Lower leg skin (tissue), 4 donors: ENCODE measurements at regions not wholly inside any gene's neighbourhood (a gene's known extent, or its start where the extent isn't known, plus 50 kb on each side); places are given as distances from the start of the nearest gene placed in this dataset.

Source experiments
- DNase-seq, 2 donors: peaks; one replicate each; pipeline ENCODE4 v3.0.0-alpha.2; 2019; ENCODE audit warnings: low spot score in 2 of 2
- H3K4me3 ChIP-seq: fragments of 200-600 bp; sonication (generic); 2 replicates; pipeline ENCODE4 v1.5.1; 2017; ENCODE audit warnings: mild to moderate bottlenecking, low read depth; ENCODE audit not compliant: poor library complexity, severe bottlenecking
- POLR2A ChIP-seq, 2 donors: fragments of 450-650 bp; IDR thresholded peaks; one replicate each; pipeline ENCODE4 v1.6.1; 2016 to 2017; ENCODE audit warnings: antibody characterized with exemption in 2 of 2, mild to moderate bottlenecking in 1 of 2, moderate library complexity in 1 of 2
- WGBS, 2 donors: methylation state at CpG; one replicate each; pipeline ENCODE4 v1.1.5; 2018; 5-methylcytosine and 5-hydroxymethylcytosine counted together
- intact Hi-C: fragments of 100-400 bp; cut with DNase I; formaldehyde crosslinking; loops from one replicate; pipeline ENCODE4 v1.15.0; 2023; ENCODE audit warnings: low total_unique reads
- TF ChIP-seq, protein P1 (sequence below), 3 donors: fragments of 450-650 bp; IDR thresholded peaks; one replicate each; pipeline ENCODE4 v1.5.1; 2016; ENCODE audit warnings: antibody characterized with exemption in 3 of 3, mild to moderate bottlenecking in 3 of 3, moderate library complexity in 2 of 3

DNA sequence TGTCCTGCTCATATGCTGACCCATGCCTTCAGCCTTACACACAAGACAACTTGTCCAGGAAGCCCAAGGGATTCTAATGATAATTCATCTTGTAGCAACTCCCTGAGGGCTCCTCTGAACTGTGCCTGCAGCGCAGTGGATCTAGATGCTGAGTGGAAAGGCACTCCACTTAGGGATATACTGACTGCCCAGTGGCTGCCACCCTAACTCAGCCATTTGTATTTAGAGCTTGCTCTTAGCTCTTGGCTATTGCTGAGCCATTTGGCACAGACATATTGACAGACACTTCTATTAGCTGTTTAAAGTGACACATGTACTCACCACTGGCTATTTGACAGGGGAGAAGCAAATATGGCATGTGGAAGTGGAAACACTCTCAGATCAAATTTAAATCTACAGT is 278.3 kb upstream of the SGK1 start:
- intact Hi-C loops: no loop called here
- no peak overlapping the region for H3K4me3 ChIP-seq
- TF ChIP-seq, protein P1, sequence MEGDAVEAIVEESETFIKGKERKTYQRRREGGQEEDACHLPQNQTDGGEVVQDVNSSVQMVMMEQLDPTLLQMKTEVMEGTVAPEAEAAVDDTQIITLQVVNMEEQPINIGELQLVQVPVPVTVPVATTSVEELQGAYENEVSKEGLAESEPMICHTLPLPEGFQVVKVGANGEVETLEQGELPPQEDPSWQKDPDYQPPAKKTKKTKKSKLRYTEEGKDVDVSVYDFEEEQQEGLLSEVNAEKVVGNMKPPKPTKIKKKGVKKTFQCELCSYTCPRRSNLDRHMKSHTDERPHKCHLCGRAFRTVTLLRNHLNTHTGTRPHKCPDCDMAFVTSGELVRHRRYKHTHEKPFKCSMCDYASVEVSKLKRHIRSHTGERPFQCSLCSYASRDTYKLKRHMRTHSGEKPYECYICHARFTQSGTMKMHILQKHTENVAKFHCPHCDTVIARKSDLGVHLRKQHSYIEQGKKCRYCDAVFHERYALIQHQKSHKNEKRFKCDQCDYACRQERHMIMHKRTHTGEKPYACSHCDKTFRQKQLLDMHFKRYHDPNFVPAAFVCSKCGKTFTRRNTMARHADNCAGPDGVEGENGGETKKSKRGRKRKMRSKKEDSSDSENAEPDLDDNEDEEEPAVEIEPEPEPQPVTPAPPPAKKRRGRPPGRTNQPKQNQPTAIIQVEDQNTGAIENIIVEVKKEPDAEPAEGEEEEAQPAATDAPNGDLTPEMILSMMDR (IDR thresholded peaks at IDR 0.05): no peak
- TF ChIP-seq POLR2A (IDR thresholded peaks at IDR 0.05): no peak
- no peak for DNase-seq
- WGBS, 2 donors: 92 to 93% methylated on average over 1 of the region's 1 CpG

DNA sequence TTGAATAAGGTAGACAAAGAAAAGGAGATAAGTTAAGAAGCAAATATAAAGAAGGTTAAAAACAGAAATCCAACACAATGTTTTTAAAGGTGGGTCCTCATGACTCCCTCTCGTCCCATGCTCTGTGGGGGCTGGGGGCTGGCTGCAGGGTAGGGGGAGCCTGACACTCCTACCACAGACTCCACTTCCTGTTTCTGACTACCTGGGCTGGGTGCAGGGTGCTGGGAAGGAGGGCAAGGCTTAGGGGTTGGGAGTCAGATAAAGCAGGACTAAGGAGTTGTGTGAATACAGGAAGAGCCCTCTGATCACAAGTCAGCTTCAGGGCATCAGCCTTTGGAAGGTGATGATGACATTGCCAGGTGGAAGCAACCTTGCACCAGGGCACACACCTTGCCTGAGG is 277.0 kb upstream of the SGK1 start:
- no peak for TF ChIP-seq POLR2A (IDR thresholded peaks at IDR 0.05)
- TF ChIP-seq, protein P1 (IDR thresholded peaks at IDR 0.05): no peak
- H3K4me3 ChIP-seq: no peak overlapping the region
- DNase-seq: no peak
- WGBS, 2 donors: 88 to 95% methylated on average over 1 of the region's 1 CpG
- intact Hi-C loops: no loop called here

DNA sequence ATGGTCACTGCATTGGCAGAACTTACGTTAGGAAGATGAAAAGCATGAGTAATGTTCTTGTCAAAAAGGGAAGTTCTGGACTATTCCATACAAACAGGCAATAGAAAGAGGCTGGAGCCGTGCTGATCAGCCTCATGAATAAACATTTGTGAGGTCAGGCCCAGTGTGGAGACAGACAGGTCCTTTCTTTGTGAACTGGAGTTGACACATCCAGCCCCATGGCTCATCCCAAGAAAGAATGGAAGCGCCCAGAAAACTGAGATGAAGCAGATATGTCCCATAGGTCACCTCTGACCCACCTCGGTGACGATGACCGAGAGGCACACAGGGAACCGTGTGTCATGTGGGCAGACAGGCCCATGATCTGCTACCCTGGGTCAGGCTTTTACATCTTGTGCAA is 276.0 kb upstream of the SGK1 start:
- H3K4me3 ChIP-seq: no peak overlapping the region
- DNase-seq: no peak
- TF ChIP-seq, protein P1 (IDR thresholded peaks at IDR 0.05): no peak
- no peak for TF ChIP-seq POLR2A (IDR thresholded peaks at IDR 0.05)
- 71 to 79% methylated on average over 7 of the region's 7 CpGs for WGBS, 2 donors
- intact Hi-C loops: no loop called here

DNA sequence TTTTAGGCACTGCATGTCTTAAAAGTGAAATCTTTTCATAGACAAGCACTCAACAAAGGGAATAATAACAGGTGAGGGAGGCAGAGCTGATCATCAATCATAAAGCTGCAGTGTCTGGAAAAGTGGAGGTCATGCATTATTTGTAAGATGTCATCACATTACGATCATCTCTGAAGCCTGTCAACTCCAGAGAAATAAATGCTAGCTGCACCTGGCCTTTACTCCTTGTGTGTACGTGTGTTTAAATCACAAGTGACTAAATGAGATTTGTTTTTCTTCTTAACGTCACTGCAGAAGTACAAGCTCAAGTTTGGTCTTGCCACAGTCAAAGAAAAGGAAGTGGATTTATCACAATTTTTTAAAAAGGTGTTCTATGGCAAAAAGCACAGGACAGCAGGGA is 275.5 kb upstream of the SGK1 start:
- DNase-seq: no peak
- WGBS, 2 donors: 56 to 61% methylated on average over 3 of the region's 3 CpGs
- no peak for TF ChIP-seq POLR2A (IDR thresholded peaks at IDR 0.05)
- TF ChIP-seq, protein P1 (IDR thresholded peaks at IDR 0.05): no peak
- no peak overlapping the region for H3K4me3 ChIP-seq
- intact Hi-C loops: no loop called here

DNA sequence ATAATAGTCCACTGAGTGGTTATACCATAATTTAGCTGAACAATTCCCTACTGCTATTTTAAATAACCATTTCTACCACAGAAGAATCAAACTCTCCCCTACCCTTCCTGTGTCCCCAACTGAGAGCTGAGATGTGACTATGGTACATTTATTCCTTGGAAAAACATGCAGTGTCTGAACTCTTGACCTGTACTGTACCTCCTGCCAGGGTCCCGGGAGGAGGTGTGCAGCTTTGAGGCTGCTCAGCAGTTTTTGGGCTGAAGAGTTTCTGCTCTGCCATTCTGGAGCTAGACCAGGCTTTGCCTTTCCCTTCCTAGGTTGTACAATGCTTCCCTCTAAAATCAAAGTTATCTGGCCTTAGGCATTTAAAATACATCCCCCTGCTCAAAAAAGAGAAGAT is 275.1 kb upstream of the SGK1 start:
- WGBS, 2 donors: 38 to 71% methylated on average over 1 of the region's 1 CpG
- no peak overlapping the region for H3K4me3 ChIP-seq
- TF ChIP-seq POLR2A (IDR thresholded peaks at IDR 0.05): no peak
- TF ChIP-seq, protein P1 (IDR thresholded peaks at IDR 0.05): no peak
- DNase-seq: no peak
- intact Hi-C loops: no loop called here

DNA sequence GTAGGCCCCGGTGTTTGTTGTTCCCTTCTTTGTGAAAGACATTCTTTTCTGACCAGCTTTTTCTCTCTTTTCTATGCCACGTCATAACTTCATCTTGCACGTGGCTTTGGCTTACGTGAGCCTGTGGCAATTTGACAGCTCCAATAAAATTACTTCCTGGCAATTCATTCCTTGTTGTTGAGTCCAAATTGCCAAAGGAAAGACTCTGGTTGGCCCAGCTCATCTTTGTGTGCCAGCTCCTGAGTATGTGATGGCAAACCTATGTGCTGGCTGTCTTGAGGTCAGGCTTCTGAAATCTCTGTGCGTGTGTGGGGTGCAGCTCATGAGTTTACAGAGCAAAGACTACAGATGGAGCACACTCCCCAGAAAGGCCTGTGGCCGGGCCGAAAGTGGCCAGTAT is 272.5 kb upstream of the SGK1 start:
- no peak for DNase-seq
- 67 to 73% methylated on average over 7 of the region's 7 CpGs for WGBS, 2 donors
- TF ChIP-seq, protein P1 (IDR thresholded peaks at IDR 0.05): no peak
- no peak for TF ChIP-seq POLR2A (IDR thresholded peaks at IDR 0.05)
- intact Hi-C loops: no loop called here
- no peak overlapping the region for H3K4me3 ChIP-seq
